ENCODE measurements at regions not wholly inside any gene's neighbourhood (a gene's known extent, or its start where the extent isn't known, plus 50 kb on each side); places are given as distances from the start of the nearest gene placed in this dataset.

GRCh38 chr1:101344745-101345144 is 107.9 kb downstream of the S1PR1 start:
- no peak for DNase-seq (ENCODE audit: low read depth)
- Histone ChIP-seq H3K27me3 (ENCODE audit: control insufficient read depth, insufficient read depth, low read length) (peaks cover 6% of the 10 kb centered on the region), H3K4me3 (ENCODE audit: low read depth, low read length) (no peak overlapping the region), H3K36me3 (ENCODE audit: control insufficient read depth, insufficient read depth, low read length) (no peaks in the 10 kb centered on the region)
- TF ChIP-seq CTCF (IDR thresholded peaks at IDR 0.05; ENCODE audit: insufficient read depth, low read depth, low read length): no peak
- ChIA-PET POLR2A (interaction anchor here (0.6 kb wide), 1 partner anchor 36 kb away, joined by 3 read pairs; no protein-coding TSS in a partner anchor), CTCF (interaction anchor here (1.4 to 3.3 kb wide), 2 partner anchors 12 to 13 kb away, joined by 3 to 22 read pairs; no protein-coding TSS in a partner anchor)

GRCh38 chr1:101346419-101346818 is 109.6 kb downstream of the S1PR1 start:
- Histone ChIP-seq H3K4me3 (ENCODE audit: low read depth, low read length) (no peak overlapping the region), H3K36me3 (ENCODE audit: control insufficient read depth, insufficient read depth, low read length) (no peaks in the 10 kb centered on the region), H3K27me3 (ENCODE audit: control insufficient read depth, insufficient read depth, low read length) (peaks cover 4% of the 10 kb centered on the region; the same call in 1 of the 2 replicates)
- ChIA-PET CTCF (interaction anchor here (1.0 to 3.3 kb wide), 3 partner anchors 12 to 37 kb away, joined by 3 to 22 read pairs (median 3); no protein-coding TSS in a partner anchor), POLR2A (no interaction called here)
- no peak for DNase-seq (ENCODE audit: low read depth)
- TF ChIP-seq CTCF (IDR thresholded peaks at IDR 0.05; ENCODE audit: insufficient read depth, low read depth, low read length): no peak

GRCh38 chr1:101356013-101356412 is 119.2 kb downstream of the S1PR1 start:
- ChIA-PET POLR2A (no interaction called here), CTCF (interaction anchor here (0.7 to 3.5 kb wide), 3 partner anchors 16 to 433 kb away, joined by 3 to 40 read pairs (median 4); no protein-coding TSS in a partner anchor)
- Histone ChIP-seq H3K4me3 (ENCODE audit: low read depth, low read length) (no peak overlapping the region), H3K36me3 (ENCODE audit: control insufficient read depth, insufficient read depth, low read length) (no peaks in the 10 kb centered on the region), H3K27me3 (ENCODE audit: control insufficient read depth, insufficient read depth, low read length) (peaks cover 1% of the 10 kb centered on the region)
- DNase-seq (ENCODE audit: low read depth): no peak
- no peak for TF ChIP-seq CTCF (IDR thresholded peaks at IDR 0.05; ENCODE audit: insufficient read depth, low read depth, low read length)

- no peak for DNase-seq (ENCODE audit: low read depth)
- ChIA-PET POLR2A (no interaction called here), CTCF (interaction anchor here (0.6 to 3.4 kb wide), 20 partner anchors 8 to 435 kb away, joined by 3 to 55 read pairs (median 5); no protein-coding TSS in a partner anchor)
- H3K36me3 ChIP-seq (ENCODE audit: control insufficient read depth, insufficient read depth, low read length): no peaks in the 10 kb centered on the region
- no peak overlapping the region for H3K4me3 ChIP-seq (ENCODE audit: low read depth, low read length)
- peaks cover 1% of the 10 kb centered on the region for H3K27me3 ChIP-seq (ENCODE audit: control insufficient read depth, insufficient read depth, low read length)
- no peak for TF ChIP-seq CTCF (IDR thresholded peaks at IDR 0.05; ENCODE audit: insufficient read depth, low read depth, low read length)
These were observed 120.0 kb downstream of the S1PR1 start for GRCh38 chr1:101356604-101357443.

GRCh38 chr1:101357444-101357986 is 120.7 kb downstream of the S1PR1 start:
- TF ChIP-seq CTCF (IDR thresholded peaks at IDR 0.05; ENCODE audit: insufficient read depth, low read depth, low read length): peak; percentile 86
- H3K4me3 ChIP-seq (ENCODE audit: low read depth, low read length): no peak overlapping the region
- POLR2A ChIA-PET: no interaction called here
- CTCF ChIA-PET: interaction anchor here (0.6 to 3.4 kb wide), 25 partner anchors 9 to 436 kb away, joined by 3 to 55 read pairs (median 5); no protein-coding TSS in a partner anchor
- peak; percentile 19 for DNase-seq (ENCODE audit: low read depth)
- H3K27me3 ChIP-seq (ENCODE audit: control insufficient read depth, insufficient read depth, low read length): peaks cover 1% of the 10 kb centered on the region
- no peaks in the 10 kb centered on the region for H3K36me3 ChIP-seq (ENCODE audit: control insufficient read depth, insufficient read depth, low read length)
